Uterus (tissue), 2 donors: ENCODE measurements at regions not wholly inside any gene's neighbourhood (a gene's known extent, or its start where the extent isn't known, plus 50 kb on each side); places are given as distances from the start of the nearest gene placed in this dataset.

Experiments used
- POLR2A ChIP-seq, 2 donors: fragments of 450-650 bp; IDR thresholded peaks; one replicate each; pipeline ENCODE4 v1.6.1; 2016; ENCODE audit warnings: antibody characterized with exemption in 2 of 2, mild to moderate bottlenecking in 1 of 2, moderate library complexity in 1 of 2
- TF ChIP-seq, protein P1 (sequence below), 4 experiments: fragments of 200-600 bp in 2 of 4; fragments of 450-650 bp in 2 of 4; sonication (generic) in 2 of 4; IDR thresholded peaks; one replicate each; pipeline ENCODE4 v1.5.1; 2016 to 2019; ENCODE audit warnings: antibody characterized with exemption in 4 of 4, mild to moderate bottlenecking in 2 of 4, moderate library complexity in 1 of 4

DNA sequence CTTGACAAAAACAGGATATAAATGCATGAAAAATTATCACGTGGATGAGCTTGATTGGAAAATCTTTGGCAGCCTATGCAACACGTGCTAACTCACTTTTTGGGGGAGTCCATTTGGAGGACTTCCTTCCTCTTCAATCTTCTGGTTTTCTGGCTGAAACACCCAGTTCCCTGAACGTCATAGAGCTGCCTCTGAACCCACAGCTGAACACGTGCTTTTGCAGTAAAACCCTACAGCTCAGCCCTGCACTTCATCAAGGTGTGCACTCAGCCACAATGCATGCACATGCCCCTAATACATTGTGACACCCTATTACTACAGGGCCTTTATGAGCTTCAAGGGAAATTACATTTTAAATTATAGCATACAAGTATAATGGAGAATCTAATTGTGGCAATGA, 808.7 kb upstream of the AUTS2 start:
- TF ChIP-seq, protein P1, sequence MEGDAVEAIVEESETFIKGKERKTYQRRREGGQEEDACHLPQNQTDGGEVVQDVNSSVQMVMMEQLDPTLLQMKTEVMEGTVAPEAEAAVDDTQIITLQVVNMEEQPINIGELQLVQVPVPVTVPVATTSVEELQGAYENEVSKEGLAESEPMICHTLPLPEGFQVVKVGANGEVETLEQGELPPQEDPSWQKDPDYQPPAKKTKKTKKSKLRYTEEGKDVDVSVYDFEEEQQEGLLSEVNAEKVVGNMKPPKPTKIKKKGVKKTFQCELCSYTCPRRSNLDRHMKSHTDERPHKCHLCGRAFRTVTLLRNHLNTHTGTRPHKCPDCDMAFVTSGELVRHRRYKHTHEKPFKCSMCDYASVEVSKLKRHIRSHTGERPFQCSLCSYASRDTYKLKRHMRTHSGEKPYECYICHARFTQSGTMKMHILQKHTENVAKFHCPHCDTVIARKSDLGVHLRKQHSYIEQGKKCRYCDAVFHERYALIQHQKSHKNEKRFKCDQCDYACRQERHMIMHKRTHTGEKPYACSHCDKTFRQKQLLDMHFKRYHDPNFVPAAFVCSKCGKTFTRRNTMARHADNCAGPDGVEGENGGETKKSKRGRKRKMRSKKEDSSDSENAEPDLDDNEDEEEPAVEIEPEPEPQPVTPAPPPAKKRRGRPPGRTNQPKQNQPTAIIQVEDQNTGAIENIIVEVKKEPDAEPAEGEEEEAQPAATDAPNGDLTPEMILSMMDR (IDR thresholded peaks at IDR 0.05) = no peak
- TF ChIP-seq POLR2A (IDR thresholded peaks at IDR 0.05) = no peak
